Omental fat pad (tissue), 3 donors: ENCODE measurements at regions not wholly inside any gene's neighbourhood (a gene's known extent, or its start where the extent isn't known, plus 50 kb on each side); places are given as distances from the start of the nearest gene placed in this dataset.

Source experiments
- ATAC-seq: fragments of 150-250 bp; one replicate; pipeline ENCODE4 v1.9.1; 2016; ENCODE audit warnings: mild to moderate bottlenecking, moderate library complexity; ENCODE audit not compliant: low FRiP score
- DNase-seq: peaks from one replicate; pipeline ENCODE4 v3.0.0-alpha.2; 2019; ENCODE audit warnings: low spot score
- CTCF ChIP-seq, 3 donors: fragments of 450-650 bp; IDR thresholded peaks; one replicate each; pipeline ENCODE4 v1.5.1; 2016 to 2017; ENCODE audit warnings: antibody characterized with exemption in 3 of 3, mild to moderate bottlenecking in 3 of 3, moderate library complexity in 2 of 3

- DNase-seq (no peak), ATAC-seq (no peak)
- TF ChIP-seq CTCF (IDR thresholded peaks at IDR 0.05) = no peak
These were observed 267.5 kb downstream of the AASDHPPT start for GRCh38 chr11:106344966-106345365.

GRCh38 chr11:106353031-106353430, 275.6 kb downstream of the AASDHPPT start:
- ATAC-seq (no peak), DNase-seq (no peak)
- TF ChIP-seq CTCF (IDR thresholded peaks at IDR 0.05) = no peak

- TF ChIP-seq CTCF (IDR thresholded peaks at IDR 0.05) = no peak
- ATAC-seq = no peak
- DNase-seq = no peak
These were observed 291.8 kb downstream of the AASDHPPT start for GRCh38 chr11:106369224-106369623.

GRCh38 chr11:106378513-106379179, 301.2 kb downstream of the AASDHPPT start:
- ATAC-seq (no peak), DNase-seq (no peak)
- no peak for TF ChIP-seq CTCF (IDR thresholded peaks at IDR 0.05)

- DNase-seq (no peak), ATAC-seq (no peak)
- TF ChIP-seq CTCF (IDR thresholded peaks at IDR 0.05) = no peak
These were observed 301.8 kb downstream of the AASDHPPT start for GRCh38 chr11:106379265-106379664.

- no peak for TF ChIP-seq CTCF (IDR thresholded peaks at IDR 0.05)
- DNase-seq (no peak), ATAC-seq (no peak)
These were observed 302.2 kb downstream of the AASDHPPT start for GRCh38 chr11:106379712-106380111.

GRCh38 chr11:106381895-106382294, 304.4 kb downstream of the AASDHPPT start:
- DNase-seq = no peak
- ATAC-seq = no peak
- TF ChIP-seq CTCF (IDR thresholded peaks at IDR 0.05) = no peak
